Thyroid gland (tissue), 4 donors: ENCODE measurements at regions not wholly inside any gene's neighbourhood (a gene's known extent, or its start where the extent isn't known, plus 50 kb on each side); places are given as distances from the start of the nearest gene placed in this dataset.

Experiments used
- CTCF ChIP-seq, 6 experiments: fragments of 200-600 bp in 3 of 6; fragments of 450-650 bp in 3 of 6; sonication (generic) in 3 of 6; IDR thresholded peaks; one replicate each; pipeline ENCODE4 v1.5.1; 2016 to 2019; ENCODE audit warnings: antibody characterized with exemption in 6 of 6, mild to moderate bottlenecking in 2 of 6, inconsistent platforms in 1 of 6, moderate library complexity in 1 of 6
- POLR2A ChIP-seq, 2 donors: fragments of 450-650 bp; IDR thresholded peaks; one replicate each; pipeline ENCODE4 v1.6.1; 2017; ENCODE audit warnings: antibody characterized with exemption in 2 of 2, mild to moderate bottlenecking in 2 of 2, moderate library complexity in 1 of 2

GRCh38 chrX:3521396-3521795 is 174.9 kb upstream of the MXRA5 start:
- peak in 1 of 6 experiments; percentile 5 for TF ChIP-seq CTCF (IDR thresholded peaks at IDR 0.05)
- TF ChIP-seq POLR2A (IDR thresholded peaks at IDR 0.05): no peak
